ENCODE measurements at regions not wholly inside any gene's neighbourhood (a gene's known extent, or its start where the extent isn't known, plus 50 kb on each side); places are given as distances from the start of the nearest gene placed in this dataset.

GRCh38 chr20:40767615-40767924, 78.5 kb upstream of the MAFB start:
- TF ChIP-seq JUND (IDR thresholded peaks at IDR 0.05) (no peak), EZH2 (IDR thresholded peaks at IDR 0.05) (no peak), POLR2A (IDR thresholded peaks at IDR 0.05; ENCODE audit: borderline replicate concordance, extremely low read depth, insufficient read depth, insufficient read length) (no peak), CTCF (IDR thresholded peaks at IDR 0.05 in 2 of 3, conservative IDR thresholded peaks at IDR 0.05 in 1 of 3; ENCODE audit: borderline replicate concordance in 1 of 3, insufficient read depth in 1 of 3, low read depth in 2 of 3, low read length in 2 of 3) (no peak), TCF7L2 (IDR thresholded peaks at IDR 0.05; ENCODE audit: borderline replicate concordance, extremely low read depth, insufficient read depth, insufficient read length) (no peak), YY1 (IDR thresholded peaks at IDR 0.05; ENCODE audit: extremely low read depth, insufficient replicate concordance, low read depth, low read length) (no peak), EZH2phosphoT487 (IDR thresholded peaks at IDR 0.05; ENCODE audit: borderline replicate concordance) (no peak), ATF3 (IDR thresholded peaks at IDR 0.05) (no peak)
- TF ChIP-seq, protein P1, sequence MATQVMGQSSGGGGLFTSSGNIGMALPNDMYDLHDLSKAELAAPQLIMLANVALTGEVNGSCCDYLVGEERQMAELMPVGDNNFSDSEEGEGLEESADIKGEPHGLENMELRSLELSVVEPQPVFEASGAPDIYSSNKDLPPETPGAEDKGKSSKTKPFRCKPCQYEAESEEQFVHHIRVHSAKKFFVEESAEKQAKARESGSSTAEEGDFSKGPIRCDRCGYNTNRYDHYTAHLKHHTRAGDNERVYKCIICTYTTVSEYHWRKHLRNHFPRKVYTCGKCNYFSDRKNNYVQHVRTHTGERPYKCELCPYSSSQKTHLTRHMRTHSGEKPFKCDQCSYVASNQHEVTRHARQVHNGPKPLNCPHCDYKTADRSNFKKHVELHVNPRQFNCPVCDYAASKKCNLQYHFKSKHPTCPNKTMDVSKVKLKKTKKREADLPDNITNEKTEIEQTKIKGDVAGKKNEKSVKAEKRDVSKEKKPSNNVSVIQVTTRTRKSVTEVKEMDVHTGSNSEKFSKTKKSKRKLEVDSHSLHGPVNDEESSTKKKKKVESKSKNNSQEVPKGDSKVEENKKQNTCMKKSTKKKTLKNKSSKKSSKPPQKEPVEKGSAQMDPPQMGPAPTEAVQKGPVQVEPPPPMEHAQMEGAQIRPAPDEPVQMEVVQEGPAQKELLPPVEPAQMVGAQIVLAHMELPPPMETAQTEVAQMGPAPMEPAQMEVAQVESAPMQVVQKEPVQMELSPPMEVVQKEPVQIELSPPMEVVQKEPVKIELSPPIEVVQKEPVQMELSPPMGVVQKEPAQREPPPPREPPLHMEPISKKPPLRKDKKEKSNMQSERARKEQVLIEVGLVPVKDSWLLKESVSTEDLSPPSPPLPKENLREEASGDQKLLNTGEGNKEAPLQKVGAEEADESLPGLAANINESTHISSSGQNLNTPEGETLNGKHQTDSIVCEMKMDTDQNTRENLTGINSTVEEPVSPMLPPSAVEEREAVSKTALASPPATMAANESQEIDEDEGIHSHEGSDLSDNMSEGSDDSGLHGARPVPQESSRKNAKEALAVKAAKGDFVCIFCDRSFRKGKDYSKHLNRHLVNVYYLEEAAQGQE (IDR thresholded peaks at IDR 0.05; ENCODE audit: low read depth) = no peak
- TF ChIP-seq, protein P2, sequence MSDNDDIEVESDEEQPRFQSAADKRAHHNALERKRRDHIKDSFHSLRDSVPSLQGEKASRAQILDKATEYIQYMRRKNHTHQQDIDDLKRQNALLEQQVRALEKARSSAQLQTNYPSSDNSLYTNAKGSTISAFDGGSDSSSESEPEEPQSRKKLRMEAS (IDR thresholded peaks at IDR 0.05) = no peak
